GM13977 (cell line): ENCODE measurements at regions not wholly inside any gene's neighbourhood (a gene's known extent, or its start where the extent isn't known, plus 50 kb on each side); places are given as distances from the start of the nearest gene placed in this dataset.

Source experiments
- DNase-seq: peaks from one replicate; pipeline ENCODE4 v3.0.0; 2012; ENCODE audit warnings: low spot score
- CTCF ChIP-seq: IDR thresholded peaks from 2 replicates; pipeline ENCODE4 v1.5.1; 2012; ENCODE audit warnings: mild to moderate bottlenecking, control low read depth; ENCODE audit not compliant: insufficient read depth; ENCODE audit errors: extremely low read depth, missing control alignments
- in situ Hi-C: fragments of 300-500 bp; cut with MboI; formaldehyde crosslinking; loops from one replicate; pipeline ENCODE4 v1.12.0; 2022; ENCODE audit warnings: low sequenced_read_pairs, low pct_unique_long_range_greater_than_20kb, mixed read lengths, inconsistent platforms; ENCODE audit not compliant: unreplicated experiment

- DNase-seq = no peak
- TF ChIP-seq CTCF = no peak
- in situ Hi-C loops = no loop called here
Measured at GRCh38 chr11:95375886-95376285, 144.9 kb upstream of the SESN3 start.

GRCh38 chr11:95375451-95375850, 144.4 kb upstream of the SESN3 start:
- in situ Hi-C loops = no loop called here
- DNase-seq = no peak
- TF ChIP-seq CTCF = no peak

GRCh38 chr11:95374105-95374504, 143.1 kb upstream of the SESN3 start:
- in situ Hi-C loops = no loop called here
- no peak for TF ChIP-seq CTCF
- no peak for DNase-seq

GRCh38 chr11:95373241-95373640, 142.2 kb upstream of the SESN3 start:
- in situ Hi-C loops = no loop called here
- no peak for DNase-seq
- no peak for TF ChIP-seq CTCF

GRCh38 chr11:95372097-95372656, 141.2 kb upstream of the SESN3 start:
- DNase-seq = no peak
- TF ChIP-seq CTCF = no peak
- in situ Hi-C loops = no loop called here

- DNase-seq = no peak
- TF ChIP-seq CTCF = no peak
- in situ Hi-C loops = no loop called here
Measured at GRCh38 chr11:95371153-95371552, 140.2 kb upstream of the SESN3 start.

- in situ Hi-C loops = no loop called here
- TF ChIP-seq CTCF = no peak
Measured at GRCh38 chr11:95367726-95368125, 136.7 kb upstream of the SESN3 start.

More at GRCh38 chr11:95367726-95368125, 136.7 kb upstream of the SESN3 start:
- no peak for DNase-seq
